ENCODE measurements at regions not wholly inside any gene's neighbourhood (a gene's known extent, or its start where the extent isn't known, plus 50 kb on each side); places are given as distances from the start of the nearest gene placed in this dataset.
"Not testable (repeated sequence)": the region's sequence is repeated elsewhere in the genome, so short reads cannot be mapped to it uniquely, and the experiment has no call there.

- no peak overlapping the region for H3K4me3 ChIP-seq (ENCODE audit: extremely low read depth, insufficient read depth, low read length, poor library complexity, severe bottlenecking)
- no peaks in the 10 kb centered on the region for H3K9me3 ChIP-seq (ENCODE audit: control insufficient read depth, low read length)
- no peak overlapping the region for H3K27ac ChIP-seq (ENCODE audit: low read depth, low read length, severe bottlenecking)
- no CpG with 5 or more reads among the region's 1 CpG for WGBS, 2 experiments (ENCODE audit: insufficient coverage in 2 of 2)
- peaks cover 3% of the 10 kb centered on the region for H3K4me1 ChIP-seq (ENCODE audit: control insufficient read depth, insufficient read depth, low read length, poor library complexity, severe bottlenecking)
- H3K36me3 ChIP-seq (ENCODE audit: control insufficient read depth, insufficient read depth, low read length), result no peaks in the 10 kb centered on the region
Observed at GRCh38 chr5:124179819-124180218, 566.6 kb downstream of the ZNF608 start.

DNA sequence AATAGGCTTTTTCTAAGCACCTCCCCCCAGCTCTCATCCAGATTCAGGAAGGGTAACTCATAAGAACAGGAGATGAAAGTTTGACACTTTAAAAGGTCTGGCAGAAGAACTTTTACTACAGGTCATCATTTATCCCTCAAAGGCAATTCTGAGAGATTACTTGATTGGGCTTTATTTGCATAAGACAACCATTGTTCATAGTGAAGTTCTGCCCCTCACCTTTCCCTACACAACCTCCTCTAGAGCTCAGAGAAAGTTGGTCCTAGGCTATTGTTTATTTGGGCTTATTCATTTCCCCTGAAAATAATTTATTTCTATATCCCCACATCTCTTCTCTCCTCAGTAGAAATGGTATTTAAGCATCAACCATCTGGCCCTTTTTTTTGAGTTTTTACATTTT is 568.4 kb downstream of the ZNF608 start:
- Histone ChIP-seq H3K4me3 (ENCODE audit: extremely low read depth, insufficient read depth, low read length, poor library complexity, severe bottlenecking) (no peak overlapping the region), H3K4me1 (ENCODE audit: control insufficient read depth, insufficient read depth, low read length, poor library complexity, severe bottlenecking) (peaks cover 3% of the 10 kb centered on the region), H3K36me3 (ENCODE audit: control insufficient read depth, insufficient read depth, low read length) (no peaks in the 10 kb centered on the region), H3K27ac (ENCODE audit: low read depth, low read length, severe bottlenecking) (no peak overlapping the region), H3K9me3 (ENCODE audit: control insufficient read depth, low read length) (peaks cover 1% of the 10 kb centered on the region)

- peaks cover 10% of the 10 kb centered on the region for H3K9me3 ChIP-seq (ENCODE audit: control insufficient read depth, low read length)
- H3K27ac ChIP-seq (ENCODE audit: low read depth, low read length, severe bottlenecking), result no peak overlapping the region
- no peaks in the 10 kb centered on the region for H3K4me1 ChIP-seq (ENCODE audit: control insufficient read depth, insufficient read depth, low read length, poor library complexity, severe bottlenecking)
- no peaks in the 10 kb centered on the region for H3K36me3 ChIP-seq (ENCODE audit: control insufficient read depth, insufficient read depth, low read length)
- H3K4me3 ChIP-seq (ENCODE audit: extremely low read depth, insufficient read depth, low read length, poor library complexity, severe bottlenecking), result no peak overlapping the region
Observed at GRCh38 chr5:124176692-124177091, 569.7 kb downstream of the ZNF608 start.

DNA sequence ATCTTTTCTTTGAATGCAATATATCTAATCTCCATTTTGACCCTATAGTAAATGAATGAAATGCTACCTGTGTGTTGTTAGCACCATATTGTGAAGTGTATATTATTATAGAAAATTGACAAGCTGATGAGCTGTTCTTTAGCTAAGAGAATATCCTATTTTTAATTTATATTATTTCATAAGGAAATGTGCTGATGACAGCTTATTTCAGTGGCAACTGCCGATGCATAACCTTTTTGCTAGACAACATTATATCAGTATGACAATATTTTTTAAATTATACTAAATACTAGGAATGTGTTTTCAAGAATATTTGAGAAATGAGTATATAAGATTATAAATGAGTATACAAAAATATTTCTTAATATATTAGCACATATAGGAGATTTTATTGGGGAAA is 573.1 kb downstream of the ZNF608 start:
- Histone ChIP-seq H3K9me3 (ENCODE audit: control insufficient read depth, low read length) (peaks cover 12% of the 10 kb centered on the region), H3K4me3 (ENCODE audit: extremely low read depth, insufficient read depth, low read length, poor library complexity, severe bottlenecking) (no peak overlapping the region), H3K4me1 (ENCODE audit: control insufficient read depth, insufficient read depth, low read length, poor library complexity, severe bottlenecking) (no peaks in the 10 kb centered on the region), H3K36me3 (ENCODE audit: control insufficient read depth, insufficient read depth, low read length) (no peaks in the 10 kb centered on the region), H3K27ac (ENCODE audit: low read depth, low read length, severe bottlenecking) (no peak overlapping the region)
- no CpG with 5 or more reads among the region's 1 CpG for WGBS, 2 experiments (ENCODE audit: insufficient coverage in 2 of 2)

DNA sequence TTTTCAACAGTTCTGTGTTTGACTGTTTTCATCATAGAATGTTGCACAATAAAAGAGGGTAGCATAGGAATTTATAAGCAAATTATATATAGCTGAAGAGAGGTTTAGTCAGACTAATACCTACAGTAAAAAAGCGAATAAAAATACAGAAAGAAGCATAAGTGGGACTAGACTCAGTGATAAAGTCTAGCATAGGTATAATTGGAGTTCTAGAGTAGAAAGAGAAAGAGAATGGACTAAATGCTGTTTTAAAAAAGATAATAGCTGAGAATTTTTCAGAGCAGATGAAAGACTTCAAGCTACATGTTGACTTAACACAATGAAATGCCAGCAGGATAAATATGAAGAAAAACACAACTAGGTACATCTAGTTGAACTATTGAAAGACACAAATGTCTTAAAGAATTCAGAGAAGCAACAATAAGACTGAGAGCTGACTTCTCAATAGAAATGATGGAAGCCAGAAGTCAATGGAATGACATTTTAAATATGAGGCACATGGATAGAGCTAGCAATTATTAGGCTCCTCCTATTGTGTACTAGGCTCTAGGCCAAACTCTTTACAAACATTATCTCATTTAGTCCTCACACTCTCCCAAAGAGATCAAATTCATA is 573.9 kb downstream of the ZNF608 start:
- H3K36me3 ChIP-seq (ENCODE audit: control insufficient read depth, insufficient read depth, low read length), result no peaks in the 10 kb centered on the region
- H3K4me3 ChIP-seq (ENCODE audit: extremely low read depth, insufficient read depth, low read length, poor library complexity, severe bottlenecking), result no peak overlapping the region
- peaks cover 12% of the 10 kb centered on the region for H3K9me3 ChIP-seq (ENCODE audit: control insufficient read depth, low read length)
- no peak overlapping the region for H3K27ac ChIP-seq (ENCODE audit: low read depth, low read length, severe bottlenecking)
- WGBS, 2 experiments (ENCODE audit: insufficient coverage in 2 of 2), result 100% methylated on average over 1 of the region's 1 CpG; no CpG with 5 or more reads in 1 of the 2 experiments
- no peaks in the 10 kb centered on the region for H3K4me1 ChIP-seq (ENCODE audit: control insufficient read depth, insufficient read depth, low read length, poor library complexity, severe bottlenecking)

DNA sequence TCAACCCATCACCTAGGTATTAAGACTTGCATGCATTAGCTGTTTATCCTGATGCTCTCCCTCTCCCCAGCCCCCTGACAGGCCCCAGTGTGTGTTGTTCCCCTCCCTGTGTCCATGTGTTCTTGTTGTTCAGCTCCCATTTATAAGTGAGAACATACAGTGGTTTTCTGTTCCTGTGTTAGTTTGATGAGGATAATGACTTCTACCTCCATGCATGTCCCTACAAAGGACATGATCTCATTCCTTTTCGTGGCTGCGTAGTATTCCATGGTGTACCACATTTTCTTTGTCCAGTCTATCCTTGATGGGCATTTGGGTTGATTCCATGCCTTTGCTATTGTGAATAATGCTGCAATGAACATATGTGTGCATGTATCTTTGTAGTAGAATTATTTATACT is 578.3 kb downstream of the ZNF608 start:
- H3K27ac ChIP-seq (ENCODE audit: low read depth, low read length, severe bottlenecking); H3K4me3 ChIP-seq (ENCODE audit: extremely low read depth, insufficient read depth, low read length, poor library complexity, severe bottlenecking); H3K4me1 ChIP-seq (ENCODE audit: control insufficient read depth, insufficient read depth, low read length, poor library complexity, severe bottlenecking); H3K36me3 ChIP-seq (ENCODE audit: control insufficient read depth, insufficient read depth, low read length): not testable (repeated sequence)
- WGBS, 2 experiments (ENCODE audit: insufficient coverage in 2 of 2), result 92% methylated on average over 2 of the region's 2 CpGs; no CpG with 5 or more reads in 1 of the 2 experiments
- peaks cover 12% of the 10 kb centered on the region for H3K9me3 ChIP-seq (ENCODE audit: control insufficient read depth, low read length)

- Histone ChIP-seq H3K4me3 (ENCODE audit: extremely low read depth, insufficient read depth, low read length, poor library complexity, severe bottlenecking) (no peak overlapping the region), H3K27ac (ENCODE audit: low read depth, low read length, severe bottlenecking) (peak overlapping the region; percentile 10)
Observed at GRCh38 chr5:124162767-124163532, 583.5 kb downstream of the ZNF608 start.

GRCh38 chr5:124161266-124161665 is 585.2 kb downstream of the ZNF608 start:
- H3K4me1 ChIP-seq (ENCODE audit: control insufficient read depth, insufficient read depth, low read length, poor library complexity, severe bottlenecking), result no peaks in the 10 kb centered on the region
- H3K27ac ChIP-seq (ENCODE audit: low read depth, low read length, severe bottlenecking), result no peak overlapping the region
- H3K9me3 ChIP-seq (ENCODE audit: control insufficient read depth, low read length), result peaks cover 8% of the 10 kb centered on the region
- H3K4me3 ChIP-seq (ENCODE audit: extremely low read depth, insufficient read depth, low read length, poor library complexity, severe bottlenecking), result no peak overlapping the region
- 95% methylated on average over 2 to 3 of the region's 5 CpGs for WGBS, 2 experiments (ENCODE audit: insufficient coverage in 2 of 2)
- no peaks in the 10 kb centered on the region for H3K36me3 ChIP-seq (ENCODE audit: control insufficient read depth, insufficient read depth, low read length)

More at GRCh38 chr5:124162767-124163532, 583.5 kb downstream of the ZNF608 start:
- Histone ChIP-seq H3K9me3 (ENCODE audit: control insufficient read depth, low read length) (no peaks in the 10 kb centered on the region), H3K36me3 (ENCODE audit: control insufficient read depth, insufficient read depth, low read length) (no peaks in the 10 kb centered on the region), H3K4me1 (ENCODE audit: control insufficient read depth, insufficient read depth, low read length, poor library complexity, severe bottlenecking) (no peaks in the 10 kb centered on the region)
- WGBS, 2 experiments (ENCODE audit: insufficient coverage in 2 of 2), result 50% methylated on average over 3 of the region's 8 CpGs; no CpG with 5 or more reads in 1 of the 2 experiments

DNA sequence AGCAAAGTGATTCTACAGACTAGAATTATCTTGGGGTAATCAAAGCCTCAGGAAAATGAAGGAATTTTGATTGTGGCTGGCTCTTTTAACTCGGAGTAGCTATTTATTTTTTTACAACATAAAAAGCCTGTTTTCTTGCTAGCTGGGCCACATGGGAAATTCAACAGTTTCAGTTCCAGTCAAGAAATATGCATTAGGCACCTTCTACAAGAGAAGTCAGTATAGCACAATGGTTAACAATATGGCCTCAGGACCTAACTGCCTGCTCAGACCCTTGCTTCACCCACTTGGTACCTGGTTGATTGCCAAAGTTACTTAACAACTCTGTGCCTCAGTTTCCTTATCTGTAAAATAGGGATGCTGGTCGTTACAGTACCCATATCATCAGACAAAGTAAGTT is 586.2 kb downstream of the ZNF608 start:
- Histone ChIP-seq H3K9me3 (ENCODE audit: control insufficient read depth, low read length) (peaks cover 11% of the 10 kb centered on the region), H3K4me3 (ENCODE audit: extremely low read depth, insufficient read depth, low read length, poor library complexity, severe bottlenecking) (no peak overlapping the region), H3K4me1 (ENCODE audit: control insufficient read depth, insufficient read depth, low read length, poor library complexity, severe bottlenecking) (no peaks in the 10 kb centered on the region), H3K27ac (ENCODE audit: low read depth, low read length, severe bottlenecking) (no peak overlapping the region), H3K36me3 (ENCODE audit: control insufficient read depth, insufficient read depth, low read length) (no peaks in the 10 kb centered on the region)
- no CpG with 5 or more reads among the region's 2 CpGs for WGBS, 2 experiments (ENCODE audit: insufficient coverage in 2 of 2)

GRCh38 chr5:124157320-124157719 is 589.1 kb downstream of the ZNF608 start:
- 100% methylated on average over 1 of the region's 2 CpGs; no CpG with 5 or more reads in 1 of the 2 experiments for WGBS, 2 experiments (ENCODE audit: insufficient coverage in 2 of 2)
- H3K27ac ChIP-seq (ENCODE audit: low read depth, low read length, severe bottlenecking), result no peak overlapping the region
- H3K36me3 ChIP-seq (ENCODE audit: control insufficient read depth, insufficient read depth, low read length), result no peaks in the 10 kb centered on the region
- H3K9me3 ChIP-seq (ENCODE audit: control insufficient read depth, low read length), result peaks cover 17% of the 10 kb centered on the region
- H3K4me1 ChIP-seq (ENCODE audit: control insufficient read depth, insufficient read depth, low read length, poor library complexity, severe bottlenecking), result no peaks in the 10 kb centered on the region
- no peak overlapping the region for H3K4me3 ChIP-seq (ENCODE audit: extremely low read depth, insufficient read depth, low read length, poor library complexity, severe bottlenecking)

- Histone ChIP-seq H3K4me3 (ENCODE audit: extremely low read depth, insufficient read depth, low read length, poor library complexity, severe bottlenecking) (no peak overlapping the region), H3K9me3 (ENCODE audit: control insufficient read depth, low read length) (peaks cover 17% of the 10 kb centered on the region), H3K4me1 (ENCODE audit: control insufficient read depth, insufficient read depth, low read length, poor library complexity, severe bottlenecking) (no peaks in the 10 kb centered on the region), H3K36me3 (ENCODE audit: control insufficient read depth, insufficient read depth, low read length) (no peaks in the 10 kb centered on the region), H3K27ac (ENCODE audit: low read depth, low read length, severe bottlenecking) (no peak overlapping the region)
- WGBS, 2 experiments (ENCODE audit: insufficient coverage in 2 of 2), result 92 to 93% methylated on average over 3 to 4 of the region's 4 CpGs
Observed at GRCh38 chr5:124156415-124156996, 589.9 kb downstream of the ZNF608 start.
